T-helper 2 cell treated with Interferon-gamma antibody and Interleukin-4, amounts not matched to agents 5 μg/mL and 100 μg/mL, for 36 hours (primary cell): ENCODE measurements at regions not wholly inside any gene's neighbourhood (a gene's known extent, or its start where the extent isn't known, plus 50 kb on each side); places are given as distances from the start of the nearest gene placed in this dataset.

Source experiments
- DNase-seq: peaks from one replicate; pipeline ENCODE4 v3.0.0; 2021; ENCODE audit warnings: low spot score
- H3K27ac Mint-ChIP-seq: one replicate; pipeline ENCODE4 v1.8.0; 2021; ENCODE audit warnings: mild to moderate bottlenecking, mixed read lengths
- H3K27me3 Mint-ChIP-seq: one replicate; pipeline ENCODE4 v1.8.0; 2021; ENCODE audit warnings: low read depth, mixed read lengths
- H3K36me3 Mint-ChIP-seq: one replicate; pipeline ENCODE4 v1.8.0; 2021; ENCODE audit warnings: low read depth, mixed read lengths
- H3K4me1 Mint-ChIP-seq: one replicate; pipeline ENCODE4 v1.8.0; 2021; ENCODE audit warnings: low read depth, mixed read lengths
- H3K4me3 Mint-ChIP-seq: one replicate; pipeline ENCODE4 v1.8.0; 2022; ENCODE audit warnings: mild to moderate bottlenecking, moderate library complexity, mixed read lengths
- H3K9me3 Mint-ChIP-seq: one replicate; pipeline ENCODE4 v1.8.0; 2021; ENCODE audit warnings: mixed read lengths

- Mint-ChIP-seq H3K27me3 (no peaks in the 10 kb centered on the region), H3K27ac (no peak overlapping the region), H3K9me3 (peaks cover 41% of the 10 kb centered on the region), H3K36me3 (no peaks in the 10 kb centered on the region), H3K4me3 (no peak overlapping the region), H3K4me1 (no peaks in the 10 kb centered on the region)
- no peak for DNase-seq
Measured at GRCh38 chr9:26176628-26177027, 498.4 kb upstream of the TUSC1 start.

GRCh38 chr9:26175264-26175663, 497.0 kb upstream of the TUSC1 start:
- no peak overlapping the region for H3K4me3 Mint-ChIP-seq
- H3K27ac Mint-ChIP-seq = no peak overlapping the region
- H3K9me3 Mint-ChIP-seq = peaks cover 36% of the 10 kb centered on the region
- H3K4me1 Mint-ChIP-seq = no peaks in the 10 kb centered on the region
- DNase-seq = no peak
- no peaks in the 10 kb centered on the region for H3K27me3 Mint-ChIP-seq
- H3K36me3 Mint-ChIP-seq = no peaks in the 10 kb centered on the region

GRCh38 chr9:26172301-26172700, 494.1 kb upstream of the TUSC1 start:
- H3K36me3 Mint-ChIP-seq = no peaks in the 10 kb centered on the region
- no peaks in the 10 kb centered on the region for H3K4me1 Mint-ChIP-seq
- peaks cover 35% of the 10 kb centered on the region for H3K9me3 Mint-ChIP-seq
- DNase-seq = no peak
- no peaks in the 10 kb centered on the region for H3K27me3 Mint-ChIP-seq
- no peak overlapping the region for H3K27ac Mint-ChIP-seq
- no peak overlapping the region for H3K4me3 Mint-ChIP-seq

GRCh38 chr9:26171691-26172090, 493.4 kb upstream of the TUSC1 start:
- no peak for DNase-seq
- H3K36me3 Mint-ChIP-seq = no peaks in the 10 kb centered on the region
- H3K4me3 Mint-ChIP-seq = no peak overlapping the region
- H3K27ac Mint-ChIP-seq = no peak overlapping the region
- H3K9me3 Mint-ChIP-seq = peaks cover 31% of the 10 kb centered on the region
- no peaks in the 10 kb centered on the region for H3K27me3 Mint-ChIP-seq
- no peaks in the 10 kb centered on the region for H3K4me1 Mint-ChIP-seq

- H3K27ac Mint-ChIP-seq = no peak overlapping the region
- H3K36me3 Mint-ChIP-seq = no peaks in the 10 kb centered on the region
- no peak overlapping the region for H3K4me3 Mint-ChIP-seq
- H3K27me3 Mint-ChIP-seq = no peaks in the 10 kb centered on the region
- H3K9me3 Mint-ChIP-seq = peaks cover 30% of the 10 kb centered on the region
- no peak for DNase-seq
- no peaks in the 10 kb centered on the region for H3K4me1 Mint-ChIP-seq
Measured at GRCh38 chr9:26170190-26170589, 491.9 kb upstream of the TUSC1 start.

- Mint-ChIP-seq H3K9me3 (peaks cover 32% of the 10 kb centered on the region), H3K27ac (no peak overlapping the region), H3K27me3 (no peaks in the 10 kb centered on the region), H3K4me3 (no peak overlapping the region), H3K4me1 (no peaks in the 10 kb centered on the region), H3K36me3 (no peaks in the 10 kb centered on the region)
- no peak for DNase-seq
Measured at GRCh38 chr9:26169708-26170107, 491.5 kb upstream of the TUSC1 start.

- DNase-seq = no peak
- Mint-ChIP-seq H3K36me3 (no peaks in the 10 kb centered on the region), H3K9me3 (peaks cover 37% of the 10 kb centered on the region), H3K4me3 (no peak overlapping the region), H3K27ac (no peak overlapping the region), H3K4me1 (no peaks in the 10 kb centered on the region), H3K27me3 (no peaks in the 10 kb centered on the region)
Measured at GRCh38 chr9:26166537-26166936, 488.3 kb upstream of the TUSC1 start.

GRCh38 chr9:26165426-26165825, 487.2 kb upstream of the TUSC1 start:
- H3K27ac Mint-ChIP-seq = no peak overlapping the region

GRCh38 chr9:26163931-26164330, 485.7 kb upstream of the TUSC1 start:
- no peak overlapping the region for H3K4me3 Mint-ChIP-seq
- peaks cover 35% of the 10 kb centered on the region for H3K9me3 Mint-ChIP-seq
- no peaks in the 10 kb centered on the region for H3K4me1 Mint-ChIP-seq
- no peak overlapping the region for H3K27ac Mint-ChIP-seq
- no peaks in the 10 kb centered on the region for H3K36me3 Mint-ChIP-seq
- DNase-seq = no peak
- H3K27me3 Mint-ChIP-seq = no peaks in the 10 kb centered on the region

More at GRCh38 chr9:26165426-26165825, 487.2 kb upstream of the TUSC1 start:
- no peak for DNase-seq
- Mint-ChIP-seq H3K9me3 (peaks cover 36% of the 10 kb centered on the region), H3K4me3 (no peak overlapping the region), H3K27me3 (no peaks in the 10 kb centered on the region), H3K4me1 (no peaks in the 10 kb centered on the region), H3K36me3 (no peaks in the 10 kb centered on the region)

GRCh38 chr9:26159575-26160392, 481.5 kb upstream of the TUSC1 start:
- peaks cover 24% of the 10 kb centered on the region for H3K9me3 Mint-ChIP-seq
- H3K36me3 Mint-ChIP-seq = no peaks in the 10 kb centered on the region
- DNase-seq = no peak
- no peaks in the 10 kb centered on the region for H3K4me1 Mint-ChIP-seq
- H3K4me3 Mint-ChIP-seq = no peak overlapping the region
- H3K27me3 Mint-ChIP-seq = no peaks in the 10 kb centered on the region
- no peak overlapping the region for H3K27ac Mint-ChIP-seq

- no peaks in the 10 kb centered on the region for H3K36me3 Mint-ChIP-seq
- DNase-seq = no peak
- peaks cover 19% of the 10 kb centered on the region for H3K9me3 Mint-ChIP-seq
- no peaks in the 10 kb centered on the region for H3K4me1 Mint-ChIP-seq
- H3K27ac Mint-ChIP-seq = no peak overlapping the region
- no peak overlapping the region for H3K4me3 Mint-ChIP-seq
- no peaks in the 10 kb centered on the region for H3K27me3 Mint-ChIP-seq
Measured at GRCh38 chr9:26158631-26159150, 480.4 kb upstream of the TUSC1 start.

GRCh38 chr9:26157411-26157810, 479.2 kb upstream of the TUSC1 start:
- no peak overlapping the region for H3K4me3 Mint-ChIP-seq
- no peaks in the 10 kb centered on the region for H3K4me1 Mint-ChIP-seq
- H3K9me3 Mint-ChIP-seq = peaks cover 23% of the 10 kb centered on the region
- no peak overlapping the region for H3K27ac Mint-ChIP-seq
- H3K27me3 Mint-ChIP-seq = no peaks in the 10 kb centered on the region
- no peak for DNase-seq
- H3K36me3 Mint-ChIP-seq = no peaks in the 10 kb centered on the region

- Mint-ChIP-seq H3K27ac (no peak overlapping the region), H3K27me3 (no peaks in the 10 kb centered on the region), H3K36me3 (no peaks in the 10 kb centered on the region), H3K4me3 (no peak overlapping the region), H3K4me1 (no peaks in the 10 kb centered on the region), H3K9me3 (peaks cover 19% of the 10 kb centered on the region)
- DNase-seq = no peak
Measured at GRCh38 chr9:26152350-26152749, 474.1 kb upstream of the TUSC1 start.

GRCh38 chr9:26148128-26148527, 469.9 kb upstream of the TUSC1 start:
- no peak overlapping the region for H3K4me3 Mint-ChIP-seq
- no peak overlapping the region for H3K27ac Mint-ChIP-seq
- no peaks in the 10 kb centered on the region for H3K4me1 Mint-ChIP-seq
- H3K9me3 Mint-ChIP-seq = peaks cover 20% of the 10 kb centered on the region
- DNase-seq = no peak
- no peaks in the 10 kb centered on the region for H3K27me3 Mint-ChIP-seq
- H3K36me3 Mint-ChIP-seq = no peaks in the 10 kb centered on the region

- Mint-ChIP-seq H3K9me3 (peaks cover 18% of the 10 kb centered on the region), H3K27me3 (no peaks in the 10 kb centered on the region), H3K4me1 (no peaks in the 10 kb centered on the region), H3K27ac (no peak overlapping the region), H3K36me3 (no peaks in the 10 kb centered on the region), H3K4me3 (no peak overlapping the region)
- no peak for DNase-seq
Measured at GRCh38 chr9:26145938-26146337, 467.7 kb upstream of the TUSC1 start.
